ENCODE measurements at regions not wholly inside any gene's neighbourhood (a gene's known extent, or its start where the extent isn't known, plus 50 kb on each side); places are given as distances from the start of the nearest gene placed in this dataset.

GRCh38 chr9:134228649-134229048 is 64.3 kb upstream of the RNU6ATAC start:
- DNase-seq = no peak

GRCh38 chr9:134229466-134230091 is 65.2 kb upstream of the RNU6ATAC start:
- no peak for DNase-seq

- no peak for DNase-seq
These were observed 66.0 kb upstream of the RNU6ATAC start for GRCh38 chr9:134230092-134230941.

- no peak for DNase-seq
These were observed 66.6 kb upstream of the RNU6ATAC start for GRCh38 chr9:134230942-134231325.

- DNase-seq = no peak
These were observed 67.0 kb upstream of the RNU6ATAC start for GRCh38 chr9:134231330-134231745.

DNA sequence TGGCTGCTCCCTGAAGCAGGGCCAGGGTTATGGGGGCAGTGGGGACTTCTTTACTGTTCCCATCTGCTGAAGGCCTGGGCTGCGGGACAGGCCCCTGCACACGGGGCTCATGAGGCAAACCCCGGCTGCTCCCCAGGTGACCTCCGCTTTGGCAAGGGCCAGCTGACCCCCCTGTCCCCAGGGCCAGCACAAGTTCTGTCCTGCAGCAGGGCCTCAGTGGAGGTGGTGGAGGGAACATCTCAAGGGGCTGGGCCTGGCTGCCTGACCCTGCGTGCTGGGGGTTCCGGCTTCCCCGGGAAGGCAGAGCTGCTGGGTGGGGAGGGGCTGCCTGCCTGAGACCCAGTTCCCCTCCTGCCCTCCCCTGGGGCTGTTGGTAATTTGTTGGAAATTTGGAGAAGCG is 67.4 kb upstream of the RNU6ATAC start:
- DNase-seq = no peak

- no peak for DNase-seq
These were observed 68.7 kb upstream of the RNU6ATAC start for GRCh38 chr9:134233022-134233421.

- DNase-seq = no peak
These were observed 69.8 kb upstream of the RNU6ATAC start for GRCh38 chr9:134234001-134234660.

- DNase-seq = no peak
These were observed 70.5 kb upstream of the RNU6ATAC start for GRCh38 chr9:134234687-134235359.

DNA sequence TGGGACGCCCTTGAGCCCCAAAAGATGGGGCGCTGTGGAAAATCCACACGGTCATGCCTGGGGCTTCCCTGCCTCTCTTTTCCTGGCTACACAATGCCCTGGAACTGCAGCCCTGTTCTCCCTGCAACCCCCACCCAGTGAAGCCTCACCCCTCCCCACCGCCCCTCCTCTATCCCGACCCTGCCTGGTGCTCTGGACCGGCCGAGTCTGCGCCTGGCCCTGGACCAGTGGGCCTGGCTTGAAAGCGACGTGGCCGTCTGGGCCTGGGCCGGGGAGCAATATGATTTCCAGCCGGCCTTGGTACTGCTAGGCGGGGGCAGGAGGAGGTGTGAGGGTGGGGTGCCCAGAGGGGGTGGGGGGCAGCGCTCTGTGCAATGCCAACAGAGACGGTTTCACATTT is 71.0 kb upstream of the RNU6ATAC start:
- DNase-seq = no peak

- no peak for DNase-seq
These were observed 71.6 kb upstream of the RNU6ATAC start for GRCh38 chr9:134236001-134236421.

DNA sequence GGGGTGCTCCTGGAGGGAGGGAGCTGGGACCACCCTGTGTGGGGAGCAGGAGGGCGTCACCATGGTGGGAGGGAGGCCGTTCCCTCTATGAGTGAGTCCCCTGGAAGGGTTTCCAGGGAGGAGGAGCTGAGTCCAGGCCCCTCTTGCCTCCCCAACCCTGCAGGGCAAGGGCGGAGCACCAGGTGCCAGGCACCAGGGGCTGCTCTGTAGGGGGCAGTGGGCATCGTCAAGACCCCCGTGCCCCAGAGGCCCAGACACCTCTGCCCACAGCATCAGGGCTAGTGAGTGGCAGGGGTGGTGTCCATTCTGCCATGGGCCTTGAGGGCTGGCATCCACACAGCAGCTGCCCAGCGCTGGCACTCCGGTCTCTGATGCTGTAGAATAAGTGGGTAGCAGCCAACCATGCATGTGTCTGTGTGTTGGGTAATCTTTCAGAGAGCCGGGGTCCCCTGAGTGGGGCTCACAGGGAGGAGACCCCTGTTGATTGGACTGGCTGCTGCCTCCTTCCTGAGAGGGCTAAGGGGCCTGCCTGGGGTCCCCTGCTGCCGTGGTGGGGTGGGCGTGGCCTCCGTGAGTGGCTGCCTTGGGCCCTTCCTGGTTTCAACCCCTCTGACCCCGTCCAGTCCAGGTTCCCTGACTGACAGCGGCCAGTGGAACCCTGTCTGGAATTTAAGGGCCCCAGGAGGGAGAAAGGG is 72.7 kb upstream of the RNU6ATAC start:
- DNase-seq = no peak

DNA sequence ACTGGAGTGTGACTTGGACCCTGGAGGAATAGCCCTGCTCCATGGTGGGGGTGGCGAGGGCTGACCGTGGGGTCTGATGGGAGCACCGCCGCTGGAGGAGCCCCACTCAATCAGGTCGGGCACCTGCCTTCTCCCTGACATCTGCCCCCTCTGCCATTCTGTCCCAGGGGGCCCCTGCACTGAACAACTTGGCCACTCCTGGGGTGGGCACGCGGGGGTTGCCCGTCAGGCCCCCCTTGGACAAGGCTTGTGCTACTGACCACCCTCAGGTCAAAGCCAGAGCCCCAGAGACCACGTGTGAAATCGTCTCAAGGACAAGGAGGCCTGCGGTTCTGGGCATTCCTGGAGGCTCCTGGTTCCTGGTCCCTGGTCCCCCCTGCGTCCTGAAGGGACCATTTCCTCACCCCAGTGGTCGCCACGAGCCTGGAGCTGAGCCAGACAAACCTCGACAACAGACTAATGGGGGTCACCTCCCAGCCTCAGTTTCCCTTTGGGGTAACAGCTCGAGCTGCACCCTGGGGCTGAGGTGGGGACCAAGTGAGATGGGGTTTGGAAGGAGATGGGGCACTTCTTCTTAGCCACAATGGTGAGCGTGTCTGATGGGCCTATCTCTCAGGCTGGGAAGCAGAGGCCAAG is 73.4 kb upstream of the RNU6ATAC start:
- no peak for DNase-seq

DNA sequence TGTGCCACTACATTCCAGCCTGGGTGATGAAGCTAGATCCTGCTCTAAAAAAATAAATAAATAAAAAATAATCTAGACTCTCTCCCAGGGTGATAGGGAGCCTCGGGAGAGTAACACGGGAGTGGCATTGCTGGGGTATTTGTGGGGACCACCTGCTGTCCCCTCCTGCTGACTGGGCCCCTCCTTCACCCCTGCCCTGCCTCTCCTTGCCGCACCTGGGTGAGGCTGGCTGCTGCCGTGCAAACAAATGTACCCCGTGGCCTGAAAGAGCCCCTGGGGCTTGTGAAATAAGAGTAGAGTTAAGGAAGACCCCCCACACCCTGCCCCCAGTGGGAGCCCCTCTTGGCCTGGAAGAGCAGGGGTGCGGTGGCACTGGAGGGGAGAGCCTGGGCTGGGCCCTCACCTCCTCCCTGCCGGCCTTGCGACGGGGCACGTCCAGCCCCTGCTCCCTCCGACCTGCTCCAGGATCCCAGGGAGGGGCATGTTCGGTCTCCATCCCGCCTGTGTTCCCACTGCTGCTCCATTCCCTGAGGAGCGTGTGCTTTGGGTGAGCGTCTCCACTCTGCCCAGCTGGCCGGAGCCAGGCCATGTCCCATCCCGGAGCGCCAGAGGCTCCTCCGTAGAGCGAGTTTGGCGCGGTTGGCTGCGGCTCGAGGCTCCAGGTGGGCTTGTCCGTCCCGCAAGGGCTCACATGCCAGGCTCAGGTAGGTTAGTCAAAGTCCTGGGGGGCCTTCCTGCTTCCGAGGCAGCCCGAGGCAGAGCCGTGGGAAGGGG is 75.0 kb upstream of the RNU6ATAC start:
- DNase-seq = no peak

DNA sequence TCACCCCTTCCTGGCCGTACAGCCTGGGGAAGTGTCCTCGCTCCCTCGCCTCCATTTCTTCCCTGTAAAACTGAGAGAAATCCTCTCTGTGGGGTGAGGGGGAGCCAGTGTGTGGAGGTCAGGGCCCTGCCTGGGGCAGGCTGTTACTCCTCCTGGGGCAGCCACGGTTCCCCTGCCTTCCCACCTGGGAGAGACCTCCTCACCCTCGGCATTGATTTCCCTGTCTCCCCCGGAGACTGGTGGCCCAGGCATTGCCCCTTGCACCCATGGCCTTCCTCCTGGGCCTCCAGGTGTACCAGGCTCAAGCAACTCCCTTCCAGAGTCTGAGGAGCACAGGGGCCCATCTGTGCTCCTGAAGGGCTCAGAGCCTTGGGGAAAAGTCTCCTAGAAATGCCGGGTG is 75.6 kb upstream of the RNU6ATAC start:
- DNase-seq = no peak

DNA sequence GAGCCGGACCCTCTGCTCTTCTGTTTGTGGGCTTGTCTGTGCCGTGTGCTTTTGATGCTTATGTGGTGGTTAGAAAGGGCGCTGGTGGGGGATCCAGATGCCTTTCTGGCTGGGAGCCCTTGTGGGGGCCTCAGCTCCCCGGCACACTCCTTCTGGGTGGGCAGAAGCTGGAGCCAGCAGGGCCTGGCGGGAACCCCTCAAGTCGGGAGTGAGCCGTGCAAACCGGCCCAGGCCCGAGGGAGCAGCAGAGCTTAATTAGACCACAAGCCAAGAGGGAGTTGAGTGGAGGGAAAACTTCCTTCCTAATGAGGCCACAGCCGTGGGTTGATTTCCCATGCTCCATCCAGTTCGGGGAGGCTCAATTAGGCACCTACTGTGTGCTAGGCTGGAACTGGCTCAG is 76.0 kb upstream of the RNU6ATAC start:
- DNase-seq = no peak

GRCh38 chr9:134242706-134243105 is 78.3 kb upstream of the RNU6ATAC start:
- DNase-seq = no peak

DNA sequence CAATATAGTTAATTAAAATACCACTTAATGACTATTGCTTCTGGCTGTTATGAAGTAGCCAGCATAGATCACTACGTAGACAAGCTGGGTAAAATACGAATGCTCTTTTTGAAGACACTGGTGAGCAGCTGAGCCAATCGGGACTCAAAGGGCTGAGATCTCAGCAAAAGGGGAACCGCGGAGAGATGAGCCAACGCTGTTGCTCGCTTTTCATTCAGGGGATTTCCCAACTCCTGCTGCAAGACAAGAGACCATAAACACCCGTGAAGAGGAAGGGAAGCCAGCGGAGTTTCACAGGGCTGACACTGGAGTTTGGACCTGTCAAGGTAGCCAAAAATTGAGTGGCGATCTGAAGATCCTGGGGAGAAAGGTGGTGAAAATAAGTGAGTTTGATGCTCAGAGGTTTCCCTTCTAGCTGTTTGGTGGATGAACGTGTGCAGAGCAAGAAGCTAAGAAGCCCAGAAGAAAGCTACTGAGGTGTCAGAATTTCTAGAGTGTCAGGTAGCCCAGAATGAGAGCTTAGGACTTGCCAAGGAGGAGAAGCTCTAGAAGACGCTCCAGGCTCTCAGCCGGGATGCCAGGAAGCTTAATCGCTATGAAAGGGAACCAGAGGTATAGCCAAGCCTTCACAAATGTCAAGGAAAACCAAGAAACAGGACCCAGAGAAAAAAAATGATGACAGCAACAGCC is 79.6 kb upstream of the RNU6ATAC start:
- no peak for DNase-seq

DNA sequence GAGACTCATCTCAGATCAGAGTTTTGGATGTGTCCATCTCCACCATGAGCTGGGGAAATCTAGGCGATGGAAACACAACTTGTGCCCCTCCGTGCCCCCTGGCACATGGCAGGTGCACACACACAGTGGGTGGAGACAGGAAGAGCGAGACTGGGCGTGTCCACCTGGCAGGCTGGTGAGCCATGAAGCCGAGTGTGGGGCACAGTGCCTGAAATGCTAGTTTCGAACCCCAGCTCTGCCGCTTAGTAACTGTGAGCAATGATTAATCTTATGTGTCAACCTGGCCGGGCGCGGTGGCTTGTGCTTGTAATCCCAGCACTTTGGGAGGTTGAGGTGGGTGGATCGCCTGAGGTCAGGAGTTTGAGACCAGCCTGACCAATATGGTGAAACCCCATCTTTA is 80.8 kb upstream of the RNU6ATAC start:
- no peak for DNase-seq

GRCh38 chr9:134247918-134248631 is 78.2 kb upstream of the RXRA start:
- DNase-seq = no peak
